Psoas muscle (tissue), 7 donors: ENCODE measurements at regions not wholly inside any gene's neighbourhood (a gene's known extent, or its start where the extent isn't known, plus 50 kb on each side); places are given as distances from the start of the nearest gene placed in this dataset.

ENCODE experiments used
- ATAC-seq, 4 donors: fragments of 200-7000 bp; cut with Tn5 transposase; one replicate each; pipeline ENCODE4 v1.9.1; 2020; ENCODE audit warnings: moderate library complexity in 3 of 4, mild to moderate bottlenecking in 2 of 4
- DNase-seq, 2 donors: peaks; one replicate each; pipeline ENCODE4 v3.0.0-alpha.2; 2020
- H3K27ac ChIP-seq: fragments of 200-600 bp; one replicate; pipeline ENCODE4 v1.8.0; 2022
- H3K27me3 ChIP-seq, 3 donors: fragments of 200-600 bp in 1 of 3; one replicate each; pipeline versions ENCODE4 v1.6.1 to v1.8.0; 2013 to 2022; ENCODE audit warnings: low read length in 2 of 3, mild to moderate bottlenecking in 2 of 3, moderate library complexity in 1 of 3; ENCODE audit not compliant: insufficient read depth in 3 of 3
- H3K36me3 ChIP-seq, 2 donors: fragments of 200-600 bp in 1 of 2; one replicate each; pipeline versions ENCODE4 v1.6.1 to v1.8.0; 2013 to 2022; ENCODE audit warnings: low read depth in 1 of 2, mild to moderate bottlenecking in 1 of 2, moderate library complexity in 1 of 2; ENCODE audit not compliant: insufficient read depth in 1 of 2
- H3K4me1 ChIP-seq: fragments of 200-600 bp; one replicate; pipeline ENCODE4 v1.8.0; 2022
- H3K4me3 ChIP-seq: fragments of 200-600 bp; one replicate; pipeline ENCODE4 v1.8.0; 2022; ENCODE audit warnings: mild to moderate bottlenecking
- H3K9me3 ChIP-seq: fragments of 200-600 bp; one replicate; pipeline ENCODE4 v1.8.0; 2022
- CTCF ChIP-seq: fragments of 200-600 bp; IDR thresholded peaks from one replicate; pipeline ENCODE4 v1.8.0; 2022; ENCODE audit warnings: antibody characterized with exemption
- WGBS, 3 donors: extraction: QIAGEN DNeasy Blood & Tissue Kit; methylation state at CpG; one replicate each; pipeline versions ENCODE4 v1.1.6 to v1.1.7; 2013; 5-methylcytosine and 5-hydroxymethylcytosine counted together
- intact Hi-C, 2 donors: fragments of 100-400 bp; cut with DNase I; formaldehyde crosslinking; loops; one replicate each; pipeline versions ENCODE4 v1.11.0 to v1.14.2; 2022
- donor health status: healthy with polysubstance abuse.
- donor health status: DM: no; HTN: no; CAD: no; lungs with moderate emphysema.
- donor health status: Bipolar disorder and iron deficiency.
- donor health status: healthy.
- donor health status: DM: yes; HTN: yes; CAD: no.
- donor health status: DM: no; HTN: no; CAD: no.
- donor health status: DM: yes; HTN: yes; CAD: no.

- no peak for DNase-seq
- no peaks in the 10 kb centered on the region for H3K9me3 ChIP-seq
- no peaks in the 10 kb centered on the region for H3K4me1 ChIP-seq
- H3K36me3 ChIP-seq: no peaks in the 10 kb centered on the region
- no peak for TF ChIP-seq CTCF
- WGBS, 3 donors: 21 to 24% (median 21%) methylated on average over 2 of the region's 2 CpGs
- ATAC-seq: no peak
- intact Hi-C loops: no loop called here
- peaks cover 0 to 2% (median 0%) of the 10 kb centered on the region in 3 donors for H3K27me3 ChIP-seq
- no peak overlapping the region for H3K4me3 ChIP-seq
- H3K27ac ChIP-seq: no peak overlapping the region
Measured at GRCh38 chr5:163635631-163636030, 130.2 kb downstream of the MAT2B start.

- intact Hi-C loops: no loop called here
Measured at GRCh38 chr5:163642904-163643303, 137.5 kb downstream of the MAT2B start.

GRCh38 chr5:163645421-163646416, 140.3 kb downstream of the MAT2B start:
- H3K27ac ChIP-seq: no peak overlapping the region
- no peaks in the 10 kb centered on the region for H3K36me3 ChIP-seq
- no peak for DNase-seq
- no peaks in the 10 kb centered on the region for H3K9me3 ChIP-seq
- intact Hi-C loops: no loop called here
- no peak overlapping the region for H3K4me3 ChIP-seq
- no peak for ATAC-seq
- TF ChIP-seq CTCF: no peak
- 71 to 80% (median 78%) methylated on average over 5 of the region's 5 CpGs for WGBS, 3 donors
- no peaks in the 10 kb centered on the region for H3K4me1 ChIP-seq
- H3K27me3 ChIP-seq: no peaks in the 10 kb centered on the region

More at GRCh38 chr5:163642904-163643303, 137.5 kb downstream of the MAT2B start:
- H3K4me3 ChIP-seq: no peak overlapping the region
- 74 to 81% (median 79%) methylated on average over 4 of the region's 4 CpGs for WGBS, 3 donors
- DNase-seq (no peak), ATAC-seq (no peak)
- no peak for TF ChIP-seq CTCF
- no peak overlapping the region for H3K27ac ChIP-seq
- no peaks in the 10 kb centered on the region for H3K36me3 ChIP-seq
- H3K9me3 ChIP-seq: no peaks in the 10 kb centered on the region
- H3K4me1 ChIP-seq: no peaks in the 10 kb centered on the region
- H3K27me3 ChIP-seq: no peaks in the 10 kb centered on the region

GRCh38 chr5:163649514-163649913, 144.1 kb downstream of the MAT2B start:
- Histone ChIP-seq H3K9me3 (peaks cover 5% of the 10 kb centered on the region), H3K4me1 (no peaks in the 10 kb centered on the region), H3K27me3 (no peaks in the 10 kb centered on the region), H3K27ac (no peak overlapping the region), H3K36me3 (no peaks in the 10 kb centered on the region), H3K4me3 (no peak overlapping the region)
- ATAC-seq (no peak), DNase-seq (no peak)
- TF ChIP-seq CTCF: no peak
- 71 to 91% (median 79%) methylated on average over 2 of the region's 2 CpGs for WGBS, 3 donors
- intact Hi-C loops: no loop called here
